RWPE2 (cell line): ENCODE measurements at regions not wholly inside any gene's neighbourhood (a gene's known extent, or its start where the extent isn't known, plus 50 kb on each side); places are given as distances from the start of the nearest gene placed in this dataset.

Experiments used
- ATAC-seq: fragments of 200-7000 bp; cut with Tn5 transposase; 3 replicates; pipeline ENCODE4 v1.9.1; 2021; ENCODE audit warnings: low read depth
- DNase-seq: peaks from one replicate; pipeline ENCODE4 v3.0.0-alpha.2; 2020; ENCODE audit warnings: low spot score
- H3K27ac ChIP-seq: fragments of 450-650 bp; 2 replicates; pipeline ENCODE4 v1.5.1; 2017; ENCODE audit warnings: mild to moderate bottlenecking; ENCODE audit not compliant: poor library complexity, severe bottlenecking
- H3K27me3 ChIP-seq: fragments of 250-450 bp; sonication (Bioruptor Pico); 2 replicates; pipeline ENCODE4 v1.5.1; 2021; ENCODE audit warnings: mild to moderate bottlenecking, moderate library complexity; ENCODE audit not compliant: insufficient read depth, poor library complexity, severe bottlenecking
- H3K36me3 ChIP-seq: fragments of 250-450 bp; sonication (Bioruptor Pico); 2 replicates; pipeline ENCODE4 v1.5.1; 2020; ENCODE audit warnings: low read depth, mild to moderate bottlenecking, moderate library complexity
- H3K4me1 ChIP-seq: fragments of 250-450 bp; sonication (Bioruptor Pico); 2 replicates; pipeline ENCODE4 v1.5.1; 2021; ENCODE audit warnings: mild to moderate bottlenecking, moderate library complexity; ENCODE audit not compliant: insufficient read depth, poor library complexity, severe bottlenecking
- H3K4me3 ChIP-seq: fragments of 250-450 bp; sonication (Bioruptor Pico); 2 replicates; pipeline ENCODE4 v1.5.1; 2021; ENCODE audit warnings: mild to moderate bottlenecking, moderate library complexity; ENCODE audit not compliant: severe bottlenecking
- H3K9me3 ChIP-seq: fragments of 250-450 bp; sonication (Bioruptor Pico); 2 replicates; pipeline ENCODE4 v1.5.1; 2021; ENCODE audit warnings: mild to moderate bottlenecking, moderate library complexity; ENCODE audit not compliant: severe bottlenecking
- CTCF ChIP-seq: fragments of 450-650 bp; IDR thresholded peaks from one replicate; pipeline ENCODE4 v1.5.1; 2017; ENCODE audit warnings: mild to moderate bottlenecking, moderate library complexity; ENCODE audit not compliant: poor library complexity, severe bottlenecking

GRCh38 chr3:1561427-1561826 lies 468.6 kb downstream of the CNTN6 start:
- H3K27ac ChIP-seq: no peak overlapping the region
- H3K4me1 ChIP-seq: no peaks in the 10 kb centered on the region
- DNase-seq (no peak), ATAC-seq (no peak)
- no peak overlapping the region for H3K4me3 ChIP-seq
- no peaks in the 10 kb centered on the region for H3K36me3 ChIP-seq
- no peaks in the 10 kb centered on the region for H3K27me3 ChIP-seq
- no peaks in the 10 kb centered on the region for H3K9me3 ChIP-seq
- TF ChIP-seq CTCF: no peak

GRCh38 chr3:1571736-1572135 lies 478.9 kb downstream of the CNTN6 start:
- ATAC-seq (no peak), DNase-seq (no peak)
- Histone ChIP-seq H3K4me1 (no peaks in the 10 kb centered on the region), H3K27ac (no peak overlapping the region), H3K27me3 (no peaks in the 10 kb centered on the region), H3K36me3 (no peaks in the 10 kb centered on the region), H3K9me3 (no peaks in the 10 kb centered on the region), H3K4me3 (no peak overlapping the region)
- no peak for TF ChIP-seq CTCF

- Histone ChIP-seq H3K4me3 (no peak overlapping the region), H3K27ac (no peak overlapping the region), H3K4me1 (no peaks in the 10 kb centered on the region), H3K27me3 (no peaks in the 10 kb centered on the region), H3K36me3 (no peaks in the 10 kb centered on the region), H3K9me3 (no peaks in the 10 kb centered on the region)
- no peak for ATAC-seq
- no peak for TF ChIP-seq CTCF
- no peak for DNase-seq
These were observed 483.2 kb downstream of the CNTN6 start for GRCh38 chr3:1576047-1576446.

- Histone ChIP-seq H3K27ac (no peak overlapping the region), H3K36me3 (no peaks in the 10 kb centered on the region), H3K4me1 (no peaks in the 10 kb centered on the region), H3K9me3 (no peaks in the 10 kb centered on the region), H3K4me3 (no peak overlapping the region), H3K27me3 (no peaks in the 10 kb centered on the region)
- DNase-seq (no peak), ATAC-seq (no peak)
- no peak for TF ChIP-seq CTCF
These were observed 485.4 kb downstream of the CNTN6 start for GRCh38 chr3:1578124-1578806.

GRCh38 chr3:1583044-1583443 lies 490.2 kb downstream of the CNTN6 start:
- Histone ChIP-seq H3K4me3 (no peak overlapping the region), H3K4me1 (no peaks in the 10 kb centered on the region), H3K27ac (no peak overlapping the region), H3K9me3 (no peaks in the 10 kb centered on the region), H3K27me3 (no peaks in the 10 kb centered on the region), H3K36me3 (no peaks in the 10 kb centered on the region)
- DNase-seq (no peak), ATAC-seq (no peak)
- TF ChIP-seq CTCF: no peak
